Transverse colon (tissue), 4 donors: ENCODE measurements at regions not wholly inside any gene's neighbourhood (a gene's known extent, or its start where the extent isn't known, plus 50 kb on each side); places are given as distances from the start of the nearest gene placed in this dataset.
A peak's percentile ranks its signal among the peaks of the same experiment; 100 is the strongest.

Experiments
- DNase-seq: peaks from one replicate; pipeline ENCODE4 v3.0.0-alpha.2; 2019
- H3K27ac ChIP-seq, 4 donors: fragments of 200-600 bp; sonication (generic); 2 replicates each; pipeline ENCODE4 v1.5.1; 2016 to 2018; ENCODE audit warnings: inconsistent platforms in 4 of 4
- H3K27me3 ChIP-seq: fragments of 200-600 bp; sonication (generic); 2 replicates; pipeline ENCODE4 v1.5.1; 2017; ENCODE audit warnings: inconsistent platforms
- H3K36me3 ChIP-seq, 4 donors: fragments of 200-600 bp; sonication (generic); 2 replicates each; pipeline ENCODE4 v1.5.1; 2017 to 2019; ENCODE audit warnings: inconsistent platforms in 4 of 4
- H3K4me1 ChIP-seq, 4 donors: fragments of 200-600 bp; sonication (generic); 2 replicates each; pipeline ENCODE4 v1.5.1; 2017 to 2020; ENCODE audit warnings: inconsistent platforms in 4 of 4
- H3K4me3 ChIP-seq, 4 donors: fragments of 200-600 bp; sonication (generic); 1 replicate in 1 of 4; 2 replicates in 3 of 4; pipeline versions ENCODE4 v1.5.1 to v1.6.1; 2017 to 2019; ENCODE audit warnings: inconsistent platforms in 4 of 4
- H3K9me3 ChIP-seq, 2 donors: fragments of 200-600 bp; sonication (generic); 2 replicates each; pipeline ENCODE4 v1.5.1; 2017 to 2019; ENCODE audit warnings: inconsistent platforms in 2 of 2
- CTCF ChIP-seq, 5 experiments: fragments of 200-600 bp in 3 of 5; fragments of 450-650 bp in 2 of 5; sonication (generic) in 3 of 5; IDR thresholded peaks; 1 replicate in 2 of 5; 2 replicates in 3 of 5; pipeline ENCODE4 v1.5.1; 2016 to 2017; ENCODE audit warnings: antibody characterized with exemption in 5 of 5, inconsistent platforms in 3 of 5, mild to moderate bottlenecking in 2 of 5, moderate library complexity in 1 of 5
- EP300 ChIP-seq: sonication (generic); formaldehyde crosslinking; IDR thresholded peaks from one replicate; pipeline ENCODE4 v1.6.1; 2017; ENCODE audit warnings: antibody characterized with exemption, low read depth
- POLR2A ChIP-seq: fragments of 450-650 bp; IDR thresholded peaks from one replicate; pipeline ENCODE4 v1.6.1; 2016; ENCODE audit warnings: antibody characterized with exemption, mild to moderate bottlenecking, moderate library complexity
- POLR2AphosphoS5 ChIP-seq, 3 donors: sonication (generic); formaldehyde crosslinking; IDR thresholded peaks; one replicate each; pipeline ENCODE4 v1.6.1; 2016; ENCODE audit warnings: antibody characterized with exemption in 3 of 3
- WGBS, 2 donors: methylation state at CpG; one replicate each; pipeline ENCODE4 v1.1.5; 2018; ENCODE audit warnings: low coverage in 1 of 2; 5-methylcytosine and 5-hydroxymethylcytosine counted together
- in situ Hi-C, 4 donors: fragments of 200-750 bp; cut with MboI; loops; one replicate each; pipeline versions ENCODE4 v1.15.0 to v1.15.1; 2017; ENCODE audit warnings: low sequenced_read_pairs in 3 of 4, low pct_ligation_motif_present in 1 of 4, low pct_unique_long_range_greater_than_20kb in 1 of 4
- intact Hi-C: fragments of 100-400 bp; cut with DNase I; formaldehyde crosslinking; loops from one replicate; pipeline ENCODE4 v1.15.1; 2023; ENCODE audit warnings: low total_unique reads

- Histone ChIP-seq H3K4me3 (no peak overlapping the region), H3K9me3 (no peaks in the 10 kb centered on the region), H3K27me3 (no peaks in the 10 kb centered on the region), H3K36me3 (no peaks in the 10 kb centered on the region), H3K27ac (no peak overlapping the region), H3K4me1 (no peaks in the 10 kb centered on the region)
- 82 to 94% methylated on average over 3 of the region's 3 CpGs for WGBS, 2 donors
- in situ Hi-C loops, result no loop called here
- intact Hi-C loops, result no loop called here
- TF ChIP-seq POLR2A (no peak), CTCF (IDR thresholded peaks at IDR 0.05) (no peak), POLR2AphosphoS5 (IDR thresholded peaks at IDR 0.05) (no peak), EP300 (no peak)
- no peak for DNase-seq
These were observed 106.2 kb upstream of the BRINP3 start for GRCh38 chr1:190583862-190584261.

GRCh38 chr1:190588424-190588823 lies 110.8 kb upstream of the BRINP3 start:
- intact Hi-C loops (no loop called here), in situ Hi-C loops (no loop called here)
- Histone ChIP-seq H3K36me3 (no peaks in the 10 kb centered on the region), H3K9me3 (no peaks in the 10 kb centered on the region), H3K27ac (no peak overlapping the region), H3K4me1 (no peaks in the 10 kb centered on the region), H3K27me3 (no peaks in the 10 kb centered on the region), H3K4me3 (no peak overlapping the region)
- TF ChIP-seq CTCF (IDR thresholded peaks at IDR 0.05) (no peak), POLR2AphosphoS5 (IDR thresholded peaks at IDR 0.05) (no peak), EP300 (no peak), POLR2A (no peak)
- DNase-seq, result no peak
- WGBS, 2 donors, result 71 to 75% methylated on average over 1 of the region's 1 CpG

DNA sequence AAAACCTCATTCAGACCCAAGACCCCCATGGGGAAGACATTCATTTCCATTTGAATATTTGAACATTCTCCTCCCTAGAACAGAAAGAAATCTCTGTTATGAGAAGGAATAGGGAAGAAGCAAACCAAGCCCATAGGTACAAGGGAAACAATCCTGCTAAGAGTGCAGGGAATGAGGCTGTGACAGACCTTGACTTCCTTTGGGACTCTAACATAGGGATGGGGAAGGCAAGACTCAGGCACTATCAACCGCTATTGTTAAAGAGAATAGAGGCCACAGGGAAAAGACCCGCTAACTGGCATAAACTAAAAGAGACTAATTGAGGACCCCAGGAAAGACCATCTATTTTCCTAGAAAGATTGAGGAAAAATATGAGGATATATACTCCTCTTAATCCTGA lies 117.8 kb upstream of the BRINP3 start:
- intact Hi-C loops, result no loop called here
- Histone ChIP-seq H3K27ac (no peak overlapping the region), H3K4me3 (no peak overlapping the region), H3K9me3 (no peaks in the 10 kb centered on the region), H3K36me3 (no peaks in the 10 kb centered on the region), H3K4me1 (peaks cover 0 to 13% (median 8%) of the 10 kb centered on the region in 4 donors), H3K27me3 (no peaks in the 10 kb centered on the region)
- 96% methylated on average over 2 of the region's 2 CpGs; no CpG with 5 or more reads in 1 of the 2 donors for WGBS, 2 donors
- DNase-seq, result no peak
- in situ Hi-C loops, result no loop called here
- TF ChIP-seq CTCF (IDR thresholded peaks at IDR 0.05), result no peak
- TF ChIP-seq EP300, result no peak
- TF ChIP-seq POLR2AphosphoS5 (IDR thresholded peaks at IDR 0.05), result no peak
- TF ChIP-seq POLR2A, result no peak

DNA sequence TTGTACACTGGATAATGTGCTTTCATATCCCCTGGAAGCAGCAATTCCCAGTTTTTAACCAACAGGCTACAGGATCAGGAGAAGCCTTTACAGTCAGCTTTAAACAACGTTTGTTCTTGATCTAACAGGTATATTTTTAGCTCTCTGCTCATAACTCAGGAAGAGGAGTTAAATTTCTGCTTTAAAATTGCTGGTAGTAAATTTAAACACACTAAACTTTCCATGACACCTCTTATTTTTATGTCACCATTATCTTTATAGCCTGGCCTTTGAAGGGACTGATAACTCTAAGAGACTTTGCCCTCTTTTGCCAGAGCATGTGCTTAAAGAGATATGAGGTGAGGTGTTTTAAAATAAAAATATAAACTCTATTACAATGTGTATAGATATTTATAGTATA lies 119.6 kb upstream of the BRINP3 start:
- in situ Hi-C loops, result no loop called here

DNA sequence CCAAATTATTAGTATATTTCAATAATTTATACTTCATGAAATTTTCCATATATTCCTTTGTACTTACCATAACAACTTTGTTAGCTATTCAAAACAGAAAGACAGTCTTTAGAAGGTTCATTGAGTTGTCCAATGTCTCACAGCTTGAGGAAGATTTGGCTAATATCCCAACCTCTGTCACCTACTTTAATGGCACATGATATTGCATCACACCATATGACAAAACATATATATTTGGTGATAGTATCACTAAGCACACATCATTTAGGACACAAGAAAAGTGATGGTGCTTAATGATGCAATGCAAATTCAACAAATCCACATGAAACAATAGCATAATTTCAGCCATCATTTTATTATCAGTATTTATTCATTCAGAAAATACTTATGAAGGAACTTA lies 122.0 kb upstream of the BRINP3 start:
- no peak for DNase-seq
- Histone ChIP-seq H3K27ac (no peak overlapping the region), H3K36me3 (no peaks in the 10 kb centered on the region), H3K4me3 (no peak overlapping the region), H3K4me1 (peaks cover 0 to 13% (median 8%) of the 10 kb centered on the region in 4 donors), H3K9me3 (no peaks in the 10 kb centered on the region), H3K27me3 (no peaks in the 10 kb centered on the region)
- in situ Hi-C loops, result no loop called here
- intact Hi-C loops, result no loop called here
- TF ChIP-seq POLR2AphosphoS5 (IDR thresholded peaks at IDR 0.05) (no peak), CTCF (IDR thresholded peaks at IDR 0.05) (no peak), POLR2A (no peak)

More for the DNA sequence above, 119.6 kb upstream of the BRINP3 start:
- Histone ChIP-seq H3K27ac (peak overlapping the region; percentile 54 to 67 (median 65)), H3K4me1 (peaks cover 0 to 13% (median 8%) of the 10 kb centered on the region in 4 donors), H3K9me3 (no peaks in the 10 kb centered on the region), H3K4me3 (no peak overlapping the region), H3K36me3 (no peaks in the 10 kb centered on the region), H3K27me3 (no peaks in the 10 kb centered on the region)
- TF ChIP-seq POLR2AphosphoS5 (IDR thresholded peaks at IDR 0.05) (peak in 1 of 3 donors; percentile 14), EP300 (no peak)
- intact Hi-C loops, result no loop called here
- 0 to 2% methylated on average over 1 of the region's 1 CpG for WGBS, 2 donors
- no peak for DNase-seq
